Mesenchymal stem cell (in vitro differentiated cells and primary cell): ENCODE measurements at regions not wholly inside any gene's neighbourhood (a gene's known extent, or its start where the extent isn't known, plus 50 kb on each side); places are given as distances from the start of the nearest gene placed in this dataset.

Experiments
- DNase-seq: peaks from one replicate; pipeline ENCODE4 v3.0.0-alpha.2; 2013
- H2AFZ ChIP-seq: one replicate; pipeline ENCODE4 v1.6.1; 2013; ENCODE audit warnings: low read depth, mild to moderate bottlenecking, control low read depth, inconsistent platforms, low read length, moderate library complexity
- H2AK5ac ChIP-seq: 2 replicates; pipeline ENCODE4 v1.6.1; 2013; ENCODE audit warnings: low read length, moderate library complexity, mild to moderate bottlenecking, inconsistent platforms; ENCODE audit not compliant: severe bottlenecking
- H2BK120ac ChIP-seq: one replicate; pipeline ENCODE4 v1.6.1; 2013; ENCODE audit warnings: low read depth, mild to moderate bottlenecking, inconsistent platforms, low read length, moderate library complexity
- H2BK12ac ChIP-seq, 2 experiments: one replicate each; pipeline ENCODE4 v1.6.1; 2013; ENCODE audit warnings: inconsistent platforms in 2 of 2, low read length in 2 of 2, mild to moderate bottlenecking in 2 of 2, moderate library complexity in 2 of 2, control low read depth in 1 of 2
- H2BK15ac ChIP-seq: one replicate; pipeline ENCODE4 v1.6.1; 2013; ENCODE audit warnings: mild to moderate bottlenecking, low read depth, inconsistent platforms; ENCODE audit not compliant: poor library complexity, severe bottlenecking
- H2BK5ac ChIP-seq: 2 replicates; pipeline ENCODE4 v1.6.1; 2013; ENCODE audit warnings: low read depth, mild to moderate bottlenecking, low read length, control low read depth, inconsistent platforms; ENCODE audit not compliant: poor library complexity, severe bottlenecking
- H3K14ac ChIP-seq, 2 experiments: one replicate each; pipeline ENCODE4 v1.6.1; 2013; ENCODE audit warnings: inconsistent platforms in 2 of 2, low read length in 2 of 2, control low read depth in 1 of 2, mild to moderate bottlenecking in 1 of 2, moderate library complexity in 1 of 2
- H3K18ac ChIP-seq, 2 experiments: one replicate each; pipeline ENCODE4 v1.6.1; 2013; ENCODE audit warnings: inconsistent platforms in 2 of 2, low read length in 2 of 2, control low read depth in 1 of 2, low read depth in 1 of 2, mild to moderate bottlenecking in 1 of 2
- H3K23ac ChIP-seq, 2 experiments: one replicate each; pipeline ENCODE4 v1.6.1; 2013; ENCODE audit warnings: inconsistent platforms in 2 of 2, low read length in 2 of 2, mild to moderate bottlenecking in 2 of 2, moderate library complexity in 2 of 2, control low read depth in 1 of 2
- H3K27ac ChIP-seq: 2 replicates; pipeline ENCODE4 v1.5.1; 2013; ENCODE audit warnings: mild to moderate bottlenecking, moderate library complexity, low read length, control low read depth, inconsistent platforms; ENCODE audit not compliant: poor library complexity, severe bottlenecking
- H3K27me3 ChIP-seq, 2 experiments: 2 replicates each; pipeline versions ENCODE4 v1.6.1 to v1.7.0; 2013; ENCODE audit warnings: low read length in 2 of 2, mild to moderate bottlenecking in 2 of 2, moderate library complexity in 2 of 2, control low read depth in 1 of 2, inconsistent platforms in 1 of 2; ENCODE audit not compliant: control insufficient read depth in 1 of 2, insufficient read depth in 1 of 2
- H3K36me3 ChIP-seq, 2 experiments: 2 replicates each; pipeline versions ENCODE4 v1.6.1 to v1.7.0; 2013; ENCODE audit warnings: low read length in 2 of 2, control low read depth in 1 of 2, inconsistent platforms in 1 of 2, low read depth in 1 of 2, mild to moderate bottlenecking in 1 of 2; ENCODE audit not compliant: insufficient read depth in 2 of 2, control insufficient read depth in 1 of 2
- H3K4ac ChIP-seq, 2 experiments: one replicate each; pipeline ENCODE4 v1.6.1; 2013; ENCODE audit warnings: inconsistent platforms in 2 of 2, low read length in 2 of 2, mild to moderate bottlenecking in 2 of 2, moderate library complexity in 2 of 2, control low read depth in 1 of 2, low read depth in 1 of 2
- H3K4me1 ChIP-seq: 2 replicates; pipeline ENCODE4 v1.6.1; 2013; ENCODE audit warnings: low read depth, low read length, control low read depth; ENCODE audit not compliant: control insufficient read depth, insufficient read depth
- H3K4me2 ChIP-seq: 2 replicates; pipeline ENCODE4 v1.6.1; 2013; ENCODE audit warnings: low read length, mild to moderate bottlenecking, inconsistent platforms; ENCODE audit not compliant: poor library complexity, severe bottlenecking
- H3K4me3 ChIP-seq, 2 experiments: 2 replicates each; pipeline versions ENCODE4 v1.5.1 to v1.7.0; 2013; ENCODE audit warnings: low read length in 2 of 2, mild to moderate bottlenecking in 2 of 2, control low read depth in 1 of 2, low read depth in 1 of 2; ENCODE audit not compliant: insufficient read depth in 1 of 2
- H3K79me1 ChIP-seq: replicated peaks from 2 replicates; pipeline ENCODE4 v1.6.1; 2013; ENCODE audit warnings: mild to moderate bottlenecking, control low read depth, low read length, inconsistent platforms; ENCODE audit not compliant: poor library complexity, severe bottlenecking
- H3K9ac ChIP-seq: 2 replicates; pipeline ENCODE4 v1.7.0; 2013; ENCODE audit warnings: mild to moderate bottlenecking, low read length, moderate library complexity
- H3K9me3 ChIP-seq: 2 replicates; pipeline ENCODE4 v1.7.0; 2013; ENCODE audit warnings: mild to moderate bottlenecking, low read length; ENCODE audit not compliant: control insufficient read depth
- H4K8ac ChIP-seq: one replicate; pipeline ENCODE4 v1.6.1; 2013; ENCODE audit warnings: inconsistent platforms, mild to moderate bottlenecking, low read length, moderate library complexity
- H4K91ac ChIP-seq: one replicate; pipeline ENCODE4 v1.6.1; 2013; ENCODE audit warnings: mild to moderate bottlenecking, low read length, inconsistent platforms
- WGBS: methylation state at CpG from one replicate; pipeline ENCODE4 v1.1.7; 2013; ENCODE audit warnings: mixed read lengths; 5-methylcytosine and 5-hydroxymethylcytosine counted together

DNA sequence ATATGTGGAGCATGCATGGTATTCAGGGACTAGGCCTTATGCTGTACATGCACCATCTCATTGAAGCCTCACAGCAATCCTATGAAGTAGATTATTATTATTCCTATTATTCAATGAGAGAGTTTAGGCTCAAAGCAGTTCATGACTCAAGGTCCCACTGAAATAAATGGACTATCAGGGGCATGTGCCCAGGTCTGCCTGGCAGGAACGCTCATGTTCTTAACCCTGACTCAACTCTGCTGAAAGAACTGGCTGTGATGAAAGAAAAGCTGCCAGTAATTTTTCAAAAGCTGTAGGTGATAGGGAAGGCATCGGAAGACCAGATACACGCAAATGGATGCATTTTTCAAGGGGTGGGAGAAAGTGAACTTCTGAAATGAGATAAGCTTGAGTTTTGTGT lies 243.4 kb downstream of the PTTG2 start:
- Histone ChIP-seq H4K8ac (no peak overlapping the region), H2BK15ac (no peak overlapping the region), H2BK12ac (no peak overlapping the region), H3K36me3 (no peaks in the 10 kb centered on the region), H3K18ac (no peak overlapping the region), H3K79me1 (no peaks in the 10 kb centered on the region), H3K27ac (no peak overlapping the region), H3K4me2 (no peak overlapping the region), H3K14ac (no peak overlapping the region), H2AFZ (no peak overlapping the region), H2AK5ac (no peak overlapping the region), H3K9me3 (no peaks in the 10 kb centered on the region), H3K23ac (no peak overlapping the region), H4K91ac (no peak overlapping the region), H3K27me3 (peaks cover 0 to 6% of the 10 kb centered on the region in 2 experiments), H3K4me1 (no peaks in the 10 kb centered on the region), H3K4me3 (no peak overlapping the region), H2BK120ac (no peak overlapping the region), H2BK5ac (no peak overlapping the region), H3K9ac (no peak overlapping the region), H3K4ac (no peak overlapping the region)
- DNase-seq, result no peak
- 46% methylated on average over 3 of the region's 3 CpGs for WGBS

DNA sequence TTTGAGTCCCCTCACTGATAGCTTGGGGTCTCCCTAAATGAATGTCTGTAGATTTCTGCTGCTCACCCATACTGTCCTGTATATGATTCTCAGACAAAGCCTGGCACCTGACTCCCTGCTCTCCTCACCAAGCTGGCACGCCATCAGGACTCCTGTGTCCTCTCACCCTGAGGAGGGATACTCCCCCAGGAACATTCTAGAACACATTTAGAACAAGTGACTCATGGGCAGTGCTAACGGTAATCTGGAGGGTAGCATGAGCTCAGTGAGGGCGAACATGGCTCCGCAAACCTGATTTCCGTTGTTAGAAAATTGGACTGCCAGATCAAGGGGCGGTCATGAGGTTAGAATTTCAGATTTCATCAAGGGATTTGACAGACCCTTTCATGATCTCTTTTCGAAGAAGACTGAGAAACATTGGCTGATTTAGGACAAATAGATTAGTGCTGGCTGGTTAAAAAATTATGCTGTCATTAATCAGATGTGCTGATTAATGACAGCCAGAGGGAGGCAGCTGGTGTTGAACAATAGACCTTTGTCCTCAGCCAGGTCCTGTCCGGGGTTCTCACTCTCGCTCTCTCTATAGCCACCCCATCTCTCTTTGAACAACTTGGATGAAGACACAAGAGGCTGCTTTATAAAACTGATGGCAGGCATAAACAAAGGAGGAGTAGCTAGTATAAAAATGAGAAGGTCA lies 244.3 kb downstream of the PTTG2 start:
- no peaks in the 10 kb centered on the region for H3K4me1 ChIP-seq
- DNase-seq, result no peak
- H3K9me3 ChIP-seq, result no peaks in the 10 kb centered on the region
- H3K4me3 ChIP-seq, result no peak overlapping the region
- WGBS, result 71% methylated on average over 8 of the region's 9 CpGs
- no peak overlapping the region for H3K23ac ChIP-seq
- H3K4ac ChIP-seq, result no peak overlapping the region
- no peak overlapping the region for H3K18ac ChIP-seq
- peaks cover 0 to 6% of the 10 kb centered on the region in 2 experiments for H3K27me3 ChIP-seq
- no peak overlapping the region for H3K27ac ChIP-seq
- H3K14ac ChIP-seq, result no peak overlapping the region
- H4K91ac ChIP-seq, result no peak overlapping the region
- no peak overlapping the region for H2BK5ac ChIP-seq
- H2AK5ac ChIP-seq, result no peak overlapping the region
- no peaks in the 10 kb centered on the region for H3K79me1 ChIP-seq
- no peak overlapping the region for H2BK120ac ChIP-seq
- H3K36me3 ChIP-seq, result no peaks in the 10 kb centered on the region
- H3K9ac ChIP-seq, result no peak overlapping the region
- H3K4me2 ChIP-seq, result no peak overlapping the region
- H4K8ac ChIP-seq, result no peak overlapping the region
- no peak overlapping the region for H2BK15ac ChIP-seq
- no peak overlapping the region for H2AFZ ChIP-seq
- no peak overlapping the region for H2BK12ac ChIP-seq

DNA sequence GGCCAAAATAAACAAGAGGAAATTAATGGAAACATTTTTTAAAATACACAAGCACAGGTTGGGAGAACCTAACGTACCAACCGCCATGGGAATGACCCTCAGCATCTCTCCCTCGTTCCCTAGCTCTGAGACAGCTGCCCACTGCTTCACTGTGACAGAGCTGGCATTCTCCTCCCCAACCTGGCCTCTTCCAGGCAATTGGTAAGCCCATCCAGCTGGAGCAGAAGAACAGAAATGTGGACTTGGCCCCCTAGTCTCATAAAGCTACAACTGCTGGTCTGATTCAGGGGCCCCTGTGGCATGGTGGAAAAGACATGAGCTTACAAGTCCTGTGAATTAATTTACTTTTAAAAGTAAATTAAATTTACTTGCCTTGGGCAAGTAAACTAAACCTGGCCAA lies 245.1 kb downstream of the PTTG2 start:
- no peak overlapping the region for H4K91ac ChIP-seq
- H3K4me3 ChIP-seq, result no peak overlapping the region
- no peak overlapping the region for H2AFZ ChIP-seq
- no peaks in the 10 kb centered on the region for H3K9me3 ChIP-seq
- H3K27me3 ChIP-seq, result no peaks in the 10 kb centered on the region
- H3K4me1 ChIP-seq, result no peaks in the 10 kb centered on the region
- no peak overlapping the region for H3K18ac ChIP-seq
- no peak overlapping the region for H3K4ac ChIP-seq
- H3K9ac ChIP-seq, result no peak overlapping the region
- H4K8ac ChIP-seq, result no peak overlapping the region
- H3K36me3 ChIP-seq, result no peaks in the 10 kb centered on the region
- H3K27ac ChIP-seq, result no peak overlapping the region
- H3K14ac ChIP-seq, result no peak overlapping the region
- no peak overlapping the region for H3K4me2 ChIP-seq
- no peak overlapping the region for H2AK5ac ChIP-seq
- H2BK12ac ChIP-seq, result no peak overlapping the region
- H3K23ac ChIP-seq, result no peak overlapping the region
- no peak overlapping the region for H2BK5ac ChIP-seq
- no peaks in the 10 kb centered on the region for H3K79me1 ChIP-seq
- no peak overlapping the region for H2BK120ac ChIP-seq
- DNase-seq, result no peak
- 28% methylated on average over 3 of the region's 3 CpGs for WGBS
- H2BK15ac ChIP-seq, result no peak overlapping the region

DNA sequence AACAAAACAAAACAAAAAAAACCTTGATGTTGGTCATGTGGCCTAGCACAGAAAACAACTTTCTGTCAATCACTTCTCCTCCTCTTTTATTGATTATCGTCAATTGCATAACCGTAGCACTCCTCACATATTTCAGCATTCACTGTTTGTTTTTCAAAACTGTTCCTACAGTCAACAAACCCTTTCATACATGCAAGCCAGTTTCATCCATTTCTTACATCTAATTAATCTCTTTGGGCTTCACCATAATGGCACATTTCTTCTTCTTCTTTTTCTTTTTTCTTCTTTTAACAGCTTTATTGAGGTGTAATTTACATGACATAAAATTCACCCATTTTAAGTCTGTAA lies 246.9 kb downstream of the PTTG2 start:
- Histone ChIP-seq H2AFZ (no peak overlapping the region), H3K4me2 (no peak overlapping the region), H2BK5ac (no peak overlapping the region), H3K79me1 (no peaks in the 10 kb centered on the region), H2BK15ac (no peak overlapping the region), H3K4me3 (no peak overlapping the region), H3K36me3 (no peaks in the 10 kb centered on the region), H3K4me1 (peaks cover 2% of the 10 kb centered on the region), H3K4ac (no peak overlapping the region), H3K9me3 (no peaks in the 10 kb centered on the region), H3K9ac (no peak overlapping the region), H4K8ac (no peak overlapping the region), H3K23ac (no peak overlapping the region), H3K27me3 (no peaks in the 10 kb centered on the region), H3K14ac (no peak overlapping the region), H4K91ac (no peak overlapping the region), H2BK120ac (no peak overlapping the region), H2BK12ac (no peak overlapping the region), H3K18ac (no peak overlapping the region), H2AK5ac (no peak overlapping the region), H3K27ac (no peak overlapping the region)
- 95% methylated on average over 2 of the region's 2 CpGs for WGBS
- DNase-seq, result no peak
